ENCODE measurements at regions not wholly inside any gene's neighbourhood (a gene's known extent, or its start where the extent isn't known, plus 50 kb on each side); places are given as distances from the start of the nearest gene placed in this dataset.
A peak's percentile ranks its signal among the peaks of the same experiment; 100 is the strongest.

GRCh38 chr2:122390406-122390805 is 635.0 kb downstream of the TSN start:
- no peak for TF ChIP-seq MAX (CRISPR knock-in tag; IDR thresholded peaks at IDR 0.05)
- no peak for TF ChIP-seq ZNF707 (CRISPR knock-in tag; conservative IDR thresholded peaks at IDR 0.05)
- no peak for TF ChIP-seq HDAC6 (IDR thresholded peaks at IDR 0.05; ENCODE audit: low read depth, low read length)
- TF ChIP-seq ESRRB (CRISPR knock-in tag; IDR thresholded peaks at IDR 0.05; ENCODE audit: borderline replicate concordance): no peak
- no peak for TF ChIP-seq SP1 (CRISPR knock-in tag; IDR thresholded peaks at IDR 0.05)
- TF ChIP-seq SMC3 (conservative IDR thresholded peaks at IDR 0.05; ENCODE audit: insufficient read depth, low read depth, low read length): no peak
- no peak for TF ChIP-seq PHF20 (IDR thresholded peaks at IDR 0.05; ENCODE audit: partially characterized antibody)
- TF ChIP-seq CTCF (IDR thresholded peaks at IDR 0.05 in 2 of 3, conservative IDR thresholded peaks at IDR 0.05 in 1 of 3; ENCODE audit: insufficient read depth in 2 of 3, low read depth in 1 of 3, low read length in 3 of 3): no peak
- no peak for TF ChIP-seq POU5F1 (IDR thresholded peaks at IDR 0.05; ENCODE audit: borderline replicate concordance, low read depth, low read length, partially characterized antibody)
- TF ChIP-seq SMARCE1 (IDR thresholded peaks at IDR 0.05): no peak
- TF ChIP-seq ZNF175 (CRISPR knock-in tag; IDR thresholded peaks at IDR 0.05; ENCODE audit: low read depth): 0 out of 2 replicates have a peak, but pooled peaks have one; percentile 47
- no peak for TF ChIP-seq MITF (IDR thresholded peaks at IDR 0.05)
- TF ChIP-seq HMGN3 (IDR thresholded peaks at IDR 0.05; ENCODE audit: borderline replicate concordance, extremely low read depth, insufficient read length, low read depth, low read length): no peak
- TF ChIP-seq MAFK (IDR thresholded peaks at IDR 0.05; ENCODE audit: low read length): no peak
